ENCODE measurements at regions not wholly inside any gene's neighbourhood (a gene's known extent, or its start where the extent isn't known, plus 50 kb on each side); places are given as distances from the start of the nearest gene placed in this dataset.

- no peak overlapping the region for H3K27ac ChIP-seq (ENCODE audit: insufficient read depth, low read length)
- H3K9me3 ChIP-seq (ENCODE audit: control insufficient read depth, insufficient read depth, low read depth, low read length): no peaks in the 10 kb centered on the region
- H4K20me1 ChIP-seq (ENCODE audit: control insufficient read depth, extremely low read depth, insufficient read depth, low read length): no peaks in the 10 kb centered on the region
- H3K4me3 ChIP-seq (replicated peaks in 1 of 4; ENCODE audit: control extremely low read depth in 1 of 4, insufficient read depth in 1 of 4, low read depth in 3 of 4, low read length in 4 of 4): no peak overlapping the region
- no peak overlapping the region for H2AFZ ChIP-seq (ENCODE audit: low read length)
- no peaks in the 10 kb centered on the region for H3K4me1 ChIP-seq (ENCODE audit: control insufficient read depth, extremely low read depth, insufficient read depth, low read length)
- no peaks in the 10 kb centered on the region for H3K36me3 ChIP-seq (ENCODE audit: control insufficient read depth, insufficient read depth, low read length)
- H3K79me2 ChIP-seq (ENCODE audit: control insufficient read depth, insufficient read depth, low read length): no peaks in the 10 kb centered on the region
- DNase-seq (ENCODE audit: low read depth in 2 of 2): no peak
- TF ChIP-seq CTCF (conservative IDR thresholded peaks at IDR 0.05 in 1 of 2, IDR thresholded peaks at IDR 0.05 in 1 of 2; ENCODE audit: low read depth in 1 of 2, low read length in 2 of 2) (no peak), EZH2 (IDR thresholded peaks at IDR 0.05; ENCODE audit: low read length, missing control alignments) (no peak)
- H3K9ac ChIP-seq (ENCODE audit: insufficient read depth, low read length): no peak overlapping the region
- no peak overlapping the region for H3K4me2 ChIP-seq (ENCODE audit: extremely low read depth, insufficient read depth, low read length)
- H3K27me3 ChIP-seq (ENCODE audit: control insufficient read depth, insufficient read depth, low read length): no peaks in the 10 kb centered on the region
These were observed 61.9 kb upstream of the ALK start for GRCh38 chr2:29983308-29983707.

GRCh38 chr2:29987146-29987545, 65.8 kb upstream of the ALK start:
- H3K4me1 ChIP-seq (ENCODE audit: control insufficient read depth, extremely low read depth, insufficient read depth, low read length): no peaks in the 10 kb centered on the region
- TF ChIP-seq CTCF (conservative IDR thresholded peaks at IDR 0.05 in 1 of 2, IDR thresholded peaks at IDR 0.05 in 1 of 2; ENCODE audit: low read depth in 1 of 2, low read length in 2 of 2): no peak
- no peak for TF ChIP-seq EZH2 (IDR thresholded peaks at IDR 0.05; ENCODE audit: low read length, missing control alignments)
- no peak for DNase-seq (ENCODE audit: low read depth in 2 of 2)
- no peak overlapping the region for H2AFZ ChIP-seq (ENCODE audit: low read length)
- H4K20me1 ChIP-seq (ENCODE audit: control insufficient read depth, extremely low read depth, insufficient read depth, low read length): no peaks in the 10 kb centered on the region
- H3K9ac ChIP-seq (ENCODE audit: insufficient read depth, low read length): no peak overlapping the region
- no peak overlapping the region for H3K4me3 ChIP-seq (replicated peaks in 1 of 4; ENCODE audit: control extremely low read depth in 1 of 4, insufficient read depth in 1 of 4, low read depth in 3 of 4, low read length in 4 of 4)
- H3K36me3 ChIP-seq (ENCODE audit: control insufficient read depth, insufficient read depth, low read length): no peaks in the 10 kb centered on the region
- H3K4me2 ChIP-seq (ENCODE audit: extremely low read depth, insufficient read depth, low read length): no peak overlapping the region
- no peaks in the 10 kb centered on the region for H3K27me3 ChIP-seq (ENCODE audit: control insufficient read depth, insufficient read depth, low read length)
- H3K9me3 ChIP-seq (ENCODE audit: control insufficient read depth, insufficient read depth, low read depth, low read length): no peaks in the 10 kb centered on the region
- H3K79me2 ChIP-seq (ENCODE audit: control insufficient read depth, insufficient read depth, low read length): no peaks in the 10 kb centered on the region
- no peak overlapping the region for H3K27ac ChIP-seq (ENCODE audit: insufficient read depth, low read length)

- Histone ChIP-seq H2AFZ (ENCODE audit: low read length) (no peak overlapping the region), H3K27me3 (ENCODE audit: control insufficient read depth, insufficient read depth, low read length) (no peaks in the 10 kb centered on the region), H3K27ac (ENCODE audit: insufficient read depth, low read length) (no peak overlapping the region), H3K4me1 (ENCODE audit: control insufficient read depth, extremely low read depth, insufficient read depth, low read length) (no peaks in the 10 kb centered on the region), H3K4me3 (replicated peaks in 1 of 4; ENCODE audit: control extremely low read depth in 1 of 4, insufficient read depth in 1 of 4, low read depth in 3 of 4, low read length in 4 of 4) (no peak overlapping the region), H3K36me3 (ENCODE audit: control insufficient read depth, insufficient read depth, low read length) (no peaks in the 10 kb centered on the region), H4K20me1 (ENCODE audit: control insufficient read depth, extremely low read depth, insufficient read depth, low read length) (no peaks in the 10 kb centered on the region), H3K9me3 (ENCODE audit: control insufficient read depth, insufficient read depth, low read depth, low read length) (no peaks in the 10 kb centered on the region), H3K9ac (ENCODE audit: insufficient read depth, low read length) (no peak overlapping the region), H3K4me2 (ENCODE audit: extremely low read depth, insufficient read depth, low read length) (no peak overlapping the region), H3K79me2 (ENCODE audit: control insufficient read depth, insufficient read depth, low read length) (no peaks in the 10 kb centered on the region)
- TF ChIP-seq CTCF (conservative IDR thresholded peaks at IDR 0.05 in 1 of 2, IDR thresholded peaks at IDR 0.05 in 1 of 2; ENCODE audit: low read depth in 1 of 2, low read length in 2 of 2) (no peak), EZH2 (IDR thresholded peaks at IDR 0.05; ENCODE audit: low read length, missing control alignments) (no peak)
- DNase-seq (ENCODE audit: low read depth in 2 of 2): no peak
These were observed 68.7 kb upstream of the ALK start for GRCh38 chr2:29990129-29990528.
